Spleen (tissue), 7 donors: ENCODE measurements at regions not wholly inside any gene's neighbourhood (a gene's known extent, or its start where the extent isn't known, plus 50 kb on each side); places are given as distances from the start of the nearest gene placed in this dataset.

Experiments
- CTCF ChIP-seq, 11 experiments: fragments of 200-600 bp in 7 of 11; fragments of 450-650 bp in 4 of 11; sonication (generic) in 4 of 11; IDR thresholded peaks in 8 of 11; conservative IDR thresholded peaks in 3 of 11; 1 replicate in 7 of 11; 2 replicates in 4 of 11; pipeline versions ENCODE4 v1.4.0 to v1.8.0; 2016 to 2021; ENCODE audit warnings: antibody characterized with exemption in 11 of 11, inconsistent platforms in 4 of 11, mild to moderate bottlenecking in 1 of 11
- POLR2A ChIP-seq, 3 donors: fragments of 450-650 bp; IDR thresholded peaks; one replicate each; pipeline ENCODE4 v1.5.1; 2017; ENCODE audit warnings: antibody characterized with exemption in 3 of 3, mild to moderate bottlenecking in 1 of 3
- donor health status: DM: no; HTN: no; CAD: no; lungs with moderate emphysema.
- donor health status: DM: no; HTN: no; CAD: no.
- donor health status: DM: no; HTN: no; CAD: no.

DNA sequence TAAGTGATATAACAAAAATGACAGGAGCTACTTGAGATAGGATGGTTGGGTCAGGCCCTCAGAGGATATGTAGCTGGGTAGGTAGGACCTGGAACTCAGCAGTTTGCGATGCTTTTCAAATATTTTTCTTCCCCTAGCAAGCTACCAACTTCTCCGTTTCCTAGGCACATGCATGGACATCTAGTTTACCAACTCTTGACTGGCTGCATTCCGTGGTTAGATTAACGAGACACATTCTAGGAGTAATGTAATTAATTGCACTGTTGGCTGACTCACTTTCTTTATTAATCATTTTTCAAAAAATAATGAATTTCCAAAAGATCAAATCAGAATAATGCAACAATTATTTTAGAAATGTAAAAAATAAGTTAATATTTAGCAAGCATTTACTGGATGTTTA, 95.9 kb downstream of the MACIR start:
- TF ChIP-seq CTCF (IDR thresholded peaks at IDR 0.05 in 8 of 11, conservative IDR thresholded peaks at IDR 0.05 in 3 of 11) (no peak), POLR2A (IDR thresholded peaks at IDR 0.05) (no peak)
